ENCODE measurements at regions not wholly inside any gene's neighbourhood (a gene's known extent, or its start where the extent isn't known, plus 50 kb on each side); places are given as distances from the start of the nearest gene placed in this dataset.

DNA sequence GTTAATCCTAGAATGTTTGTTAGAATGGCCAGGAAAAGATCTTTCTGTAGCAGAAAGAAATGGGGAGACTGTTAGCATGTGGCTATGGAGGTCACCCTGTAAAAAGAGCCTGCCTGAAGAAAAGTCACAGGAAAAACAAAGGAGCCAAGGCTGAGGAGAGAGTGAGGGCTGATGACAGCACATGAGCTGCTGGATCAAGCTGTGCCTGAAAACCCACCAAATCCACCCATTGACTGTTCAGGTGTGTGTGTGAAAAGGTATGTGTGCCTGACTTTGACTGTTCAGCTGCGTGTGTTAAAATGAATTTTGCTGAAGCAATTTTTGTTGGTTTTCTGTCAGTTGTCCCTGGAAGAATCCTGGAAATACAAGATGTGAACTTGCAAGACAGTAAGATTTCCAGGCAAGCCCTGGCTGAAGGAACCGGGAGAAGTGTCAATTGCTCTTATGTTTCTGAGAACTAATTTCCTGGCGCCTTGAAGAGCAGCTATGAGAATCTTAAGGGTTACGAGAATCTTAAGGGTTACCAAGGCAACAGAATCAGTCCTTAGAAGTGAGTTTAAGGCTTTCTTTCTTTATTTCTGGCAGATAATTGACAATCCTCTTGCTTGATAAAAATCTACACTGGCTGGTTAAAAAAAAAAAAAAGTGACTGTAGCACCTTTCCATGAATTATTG is 73.0 kb upstream of the LGALSL start:
- TF ChIP-seq POLR2A (IDR thresholded peaks at IDR 0.05) = no peak
- TF ChIP-seq, protein P1, sequence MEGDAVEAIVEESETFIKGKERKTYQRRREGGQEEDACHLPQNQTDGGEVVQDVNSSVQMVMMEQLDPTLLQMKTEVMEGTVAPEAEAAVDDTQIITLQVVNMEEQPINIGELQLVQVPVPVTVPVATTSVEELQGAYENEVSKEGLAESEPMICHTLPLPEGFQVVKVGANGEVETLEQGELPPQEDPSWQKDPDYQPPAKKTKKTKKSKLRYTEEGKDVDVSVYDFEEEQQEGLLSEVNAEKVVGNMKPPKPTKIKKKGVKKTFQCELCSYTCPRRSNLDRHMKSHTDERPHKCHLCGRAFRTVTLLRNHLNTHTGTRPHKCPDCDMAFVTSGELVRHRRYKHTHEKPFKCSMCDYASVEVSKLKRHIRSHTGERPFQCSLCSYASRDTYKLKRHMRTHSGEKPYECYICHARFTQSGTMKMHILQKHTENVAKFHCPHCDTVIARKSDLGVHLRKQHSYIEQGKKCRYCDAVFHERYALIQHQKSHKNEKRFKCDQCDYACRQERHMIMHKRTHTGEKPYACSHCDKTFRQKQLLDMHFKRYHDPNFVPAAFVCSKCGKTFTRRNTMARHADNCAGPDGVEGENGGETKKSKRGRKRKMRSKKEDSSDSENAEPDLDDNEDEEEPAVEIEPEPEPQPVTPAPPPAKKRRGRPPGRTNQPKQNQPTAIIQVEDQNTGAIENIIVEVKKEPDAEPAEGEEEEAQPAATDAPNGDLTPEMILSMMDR (IDR thresholded peaks at IDR 0.05) = no peak

Data from gastroesophageal sphincter (tissue), 3 donors.